Breast epithelium (tissue), 3 donors: ENCODE measurements at regions not wholly inside any gene's neighbourhood (a gene's known extent, or its start where the extent isn't known, plus 50 kb on each side); places are given as distances from the start of the nearest gene placed in this dataset.

Experiments used
- POLR2A ChIP-seq: fragments of 450-650 bp; IDR thresholded peaks from one replicate; pipeline ENCODE4 v1.6.1; 2016; ENCODE audit warnings: antibody characterized with exemption, mild to moderate bottlenecking, moderate library complexity
- POLR2AphosphoS5 ChIP-seq, 3 donors: sonication (generic); formaldehyde crosslinking; IDR thresholded peaks; one replicate each; pipeline ENCODE4 v1.6.1; 2017; ENCODE audit warnings: antibody characterized with exemption in 3 of 3
- TF ChIP-seq, protein P1 (sequence below), 3 donors: fragments of 450-650 bp; IDR thresholded peaks; one replicate each; pipeline ENCODE4 v1.5.1; 2016 to 2017; ENCODE audit warnings: antibody characterized with exemption in 3 of 3, mild to moderate bottlenecking in 3 of 3, moderate library complexity in 3 of 3

DNA sequence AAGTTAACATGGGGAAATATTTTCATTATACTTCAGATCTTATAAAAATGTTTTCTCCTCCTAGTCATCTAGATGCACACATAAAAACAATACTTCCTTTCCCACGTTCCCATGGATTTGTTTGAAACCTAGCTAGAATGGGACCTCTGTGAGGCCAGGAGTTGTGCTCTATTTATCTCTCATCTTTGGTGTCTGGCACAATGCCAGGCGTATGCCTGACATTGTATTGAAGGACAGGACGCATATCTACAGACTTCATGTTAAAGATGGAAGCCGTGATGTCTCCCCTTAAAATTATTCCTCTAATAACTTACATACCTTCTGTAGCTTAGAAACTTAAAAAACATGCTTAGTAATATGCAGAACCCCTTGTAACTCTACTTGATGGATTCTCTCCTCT lies 394.5 kb upstream of the FAT1 start:
- TF ChIP-seq, protein P1, sequence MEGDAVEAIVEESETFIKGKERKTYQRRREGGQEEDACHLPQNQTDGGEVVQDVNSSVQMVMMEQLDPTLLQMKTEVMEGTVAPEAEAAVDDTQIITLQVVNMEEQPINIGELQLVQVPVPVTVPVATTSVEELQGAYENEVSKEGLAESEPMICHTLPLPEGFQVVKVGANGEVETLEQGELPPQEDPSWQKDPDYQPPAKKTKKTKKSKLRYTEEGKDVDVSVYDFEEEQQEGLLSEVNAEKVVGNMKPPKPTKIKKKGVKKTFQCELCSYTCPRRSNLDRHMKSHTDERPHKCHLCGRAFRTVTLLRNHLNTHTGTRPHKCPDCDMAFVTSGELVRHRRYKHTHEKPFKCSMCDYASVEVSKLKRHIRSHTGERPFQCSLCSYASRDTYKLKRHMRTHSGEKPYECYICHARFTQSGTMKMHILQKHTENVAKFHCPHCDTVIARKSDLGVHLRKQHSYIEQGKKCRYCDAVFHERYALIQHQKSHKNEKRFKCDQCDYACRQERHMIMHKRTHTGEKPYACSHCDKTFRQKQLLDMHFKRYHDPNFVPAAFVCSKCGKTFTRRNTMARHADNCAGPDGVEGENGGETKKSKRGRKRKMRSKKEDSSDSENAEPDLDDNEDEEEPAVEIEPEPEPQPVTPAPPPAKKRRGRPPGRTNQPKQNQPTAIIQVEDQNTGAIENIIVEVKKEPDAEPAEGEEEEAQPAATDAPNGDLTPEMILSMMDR (IDR thresholded peaks at IDR 0.05) = no peak
- TF ChIP-seq POLR2A (no peak), POLR2AphosphoS5 (IDR thresholded peaks at IDR 0.05) (no peak)
